DOHH2 (cell line): ENCODE measurements at regions not wholly inside any gene's neighbourhood (a gene's known extent, or its start where the extent isn't known, plus 50 kb on each side); places are given as distances from the start of the nearest gene placed in this dataset.
"Not testable (repeated sequence)": the region's sequence is repeated elsewhere in the genome, so short reads cannot be mapped to it uniquely, and the experiment has no call there.

Source experiments
- EZH2phosphoT487 ChIP-seq: fragments of 200-600 bp; sonication (generic); IDR thresholded peaks from 2 replicates; pipeline ENCODE4 v1.6.1; 2017; ENCODE audit warnings: borderline replicate concordance, mild to moderate bottlenecking, antibody characterized with exemption, low read length, moderate library complexity, mixed read lengths
- TF ChIP-seq, protein P1 (sequence below): fragments of 200-600 bp; sonication (generic); IDR thresholded peaks from one replicate; pipeline ENCODE4 v1.5.1; 2014; ENCODE audit warnings: antibody characterized with exemption, mild to moderate bottlenecking, low read depth, low read length; ENCODE audit not compliant: poor library complexity, severe bottlenecking

- TF ChIP-seq, protein P1, sequence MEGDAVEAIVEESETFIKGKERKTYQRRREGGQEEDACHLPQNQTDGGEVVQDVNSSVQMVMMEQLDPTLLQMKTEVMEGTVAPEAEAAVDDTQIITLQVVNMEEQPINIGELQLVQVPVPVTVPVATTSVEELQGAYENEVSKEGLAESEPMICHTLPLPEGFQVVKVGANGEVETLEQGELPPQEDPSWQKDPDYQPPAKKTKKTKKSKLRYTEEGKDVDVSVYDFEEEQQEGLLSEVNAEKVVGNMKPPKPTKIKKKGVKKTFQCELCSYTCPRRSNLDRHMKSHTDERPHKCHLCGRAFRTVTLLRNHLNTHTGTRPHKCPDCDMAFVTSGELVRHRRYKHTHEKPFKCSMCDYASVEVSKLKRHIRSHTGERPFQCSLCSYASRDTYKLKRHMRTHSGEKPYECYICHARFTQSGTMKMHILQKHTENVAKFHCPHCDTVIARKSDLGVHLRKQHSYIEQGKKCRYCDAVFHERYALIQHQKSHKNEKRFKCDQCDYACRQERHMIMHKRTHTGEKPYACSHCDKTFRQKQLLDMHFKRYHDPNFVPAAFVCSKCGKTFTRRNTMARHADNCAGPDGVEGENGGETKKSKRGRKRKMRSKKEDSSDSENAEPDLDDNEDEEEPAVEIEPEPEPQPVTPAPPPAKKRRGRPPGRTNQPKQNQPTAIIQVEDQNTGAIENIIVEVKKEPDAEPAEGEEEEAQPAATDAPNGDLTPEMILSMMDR = not testable (repeated sequence)
- not testable (repeated sequence) for TF ChIP-seq EZH2phosphoT487
These were observed 323.0 kb upstream of the ZFP42 start for GRCh38 chr4:187672526-187672925.
